DND-41 (cell line): ENCODE measurements at regions not wholly inside any gene's neighbourhood (a gene's known extent, or its start where the extent isn't known, plus 50 kb on each side); places are given as distances from the start of the nearest gene placed in this dataset.
"Not testable (repeated sequence)": the region's sequence is repeated elsewhere in the genome, so short reads cannot be mapped to it uniquely, and the experiment has no call there.

ENCODE experiments used
- EZH2 ChIP-seq: IDR thresholded peaks from 3 replicates; pipeline ENCODE4 v1.6.1; 2012; ENCODE audit warnings: borderline replicate concordance, low read depth, mild to moderate bottlenecking, moderate library complexity, low read length, inconsistent platforms; ENCODE audit not compliant: severe bottlenecking
- TF ChIP-seq, protein P1 (sequence below): IDR thresholded peaks from 2 replicates; pipeline ENCODE4 v1.5.1; 2012; ENCODE audit warnings: borderline replicate concordance, low read length, moderate library complexity, mild to moderate bottlenecking; ENCODE audit not compliant: poor library complexity, severe bottlenecking; ENCODE audit errors: extremely low read depth

DNA sequence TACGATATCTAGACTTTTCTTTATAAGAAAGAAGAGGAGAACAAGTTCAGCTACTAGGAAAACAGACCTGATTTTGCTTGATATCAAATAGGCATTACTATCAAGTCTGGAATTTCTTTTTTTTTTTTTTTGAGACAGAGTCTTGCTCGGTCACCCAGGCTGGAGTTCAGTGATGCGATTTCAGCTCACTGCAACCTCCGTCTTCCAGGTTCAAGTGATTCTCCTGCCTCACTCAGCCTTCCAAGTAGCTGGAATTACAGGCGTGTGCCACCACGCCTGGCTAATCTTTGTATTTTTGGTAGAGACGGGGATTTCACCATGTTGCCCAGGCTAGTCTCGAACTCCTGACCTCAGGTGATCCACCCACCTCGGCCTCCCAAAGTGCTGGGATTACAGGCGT is 78.8 kb upstream of the KLF4 start:
- TF ChIP-seq, protein P1, sequence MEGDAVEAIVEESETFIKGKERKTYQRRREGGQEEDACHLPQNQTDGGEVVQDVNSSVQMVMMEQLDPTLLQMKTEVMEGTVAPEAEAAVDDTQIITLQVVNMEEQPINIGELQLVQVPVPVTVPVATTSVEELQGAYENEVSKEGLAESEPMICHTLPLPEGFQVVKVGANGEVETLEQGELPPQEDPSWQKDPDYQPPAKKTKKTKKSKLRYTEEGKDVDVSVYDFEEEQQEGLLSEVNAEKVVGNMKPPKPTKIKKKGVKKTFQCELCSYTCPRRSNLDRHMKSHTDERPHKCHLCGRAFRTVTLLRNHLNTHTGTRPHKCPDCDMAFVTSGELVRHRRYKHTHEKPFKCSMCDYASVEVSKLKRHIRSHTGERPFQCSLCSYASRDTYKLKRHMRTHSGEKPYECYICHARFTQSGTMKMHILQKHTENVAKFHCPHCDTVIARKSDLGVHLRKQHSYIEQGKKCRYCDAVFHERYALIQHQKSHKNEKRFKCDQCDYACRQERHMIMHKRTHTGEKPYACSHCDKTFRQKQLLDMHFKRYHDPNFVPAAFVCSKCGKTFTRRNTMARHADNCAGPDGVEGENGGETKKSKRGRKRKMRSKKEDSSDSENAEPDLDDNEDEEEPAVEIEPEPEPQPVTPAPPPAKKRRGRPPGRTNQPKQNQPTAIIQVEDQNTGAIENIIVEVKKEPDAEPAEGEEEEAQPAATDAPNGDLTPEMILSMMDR, result not testable (repeated sequence)
- not testable (repeated sequence) for TF ChIP-seq EZH2
